ENCODE measurements at regions not wholly inside any gene's neighbourhood (a gene's known extent, or its start where the extent isn't known, plus 50 kb on each side); places are given as distances from the start of the nearest gene placed in this dataset.
"Not testable (repeated sequence)": the region's sequence is repeated elsewhere in the genome, so short reads cannot be mapped to it uniquely, and the experiment has no call there.

GRCh38 chr20:22949331-22950109 lies 85.6 kb upstream of the SSTR4 start:
- no peak for DNase-seq

GRCh38 chr20:22951966-22952365 lies 83.1 kb upstream of the SSTR4 start:
- DNase-seq = no peak

- no peak for DNase-seq
Measured at GRCh38 chr20:22954661-22955060, 80.5 kb upstream of the SSTR4 start.

DNA sequence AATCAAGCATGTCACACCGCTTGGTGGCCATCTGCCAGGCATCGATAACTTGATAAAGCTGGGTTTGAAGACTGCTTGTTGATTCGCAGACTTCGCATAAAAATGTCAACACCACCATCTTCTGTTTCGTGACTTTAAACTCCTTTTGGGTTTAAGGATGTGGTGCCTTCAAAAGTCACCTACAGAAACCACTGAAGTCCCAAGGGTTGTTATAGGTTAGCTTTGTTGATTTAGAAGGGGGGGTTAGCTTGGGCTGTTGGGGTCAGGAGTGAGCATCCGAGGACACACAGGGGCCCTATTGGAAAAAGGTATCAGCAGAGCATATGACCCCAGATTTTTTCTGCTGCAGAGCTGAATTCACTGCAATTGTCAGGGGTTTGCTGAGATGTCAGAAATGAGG lies 76.7 kb upstream of the SSTR4 start:
- no peak for DNase-seq

DNA sequence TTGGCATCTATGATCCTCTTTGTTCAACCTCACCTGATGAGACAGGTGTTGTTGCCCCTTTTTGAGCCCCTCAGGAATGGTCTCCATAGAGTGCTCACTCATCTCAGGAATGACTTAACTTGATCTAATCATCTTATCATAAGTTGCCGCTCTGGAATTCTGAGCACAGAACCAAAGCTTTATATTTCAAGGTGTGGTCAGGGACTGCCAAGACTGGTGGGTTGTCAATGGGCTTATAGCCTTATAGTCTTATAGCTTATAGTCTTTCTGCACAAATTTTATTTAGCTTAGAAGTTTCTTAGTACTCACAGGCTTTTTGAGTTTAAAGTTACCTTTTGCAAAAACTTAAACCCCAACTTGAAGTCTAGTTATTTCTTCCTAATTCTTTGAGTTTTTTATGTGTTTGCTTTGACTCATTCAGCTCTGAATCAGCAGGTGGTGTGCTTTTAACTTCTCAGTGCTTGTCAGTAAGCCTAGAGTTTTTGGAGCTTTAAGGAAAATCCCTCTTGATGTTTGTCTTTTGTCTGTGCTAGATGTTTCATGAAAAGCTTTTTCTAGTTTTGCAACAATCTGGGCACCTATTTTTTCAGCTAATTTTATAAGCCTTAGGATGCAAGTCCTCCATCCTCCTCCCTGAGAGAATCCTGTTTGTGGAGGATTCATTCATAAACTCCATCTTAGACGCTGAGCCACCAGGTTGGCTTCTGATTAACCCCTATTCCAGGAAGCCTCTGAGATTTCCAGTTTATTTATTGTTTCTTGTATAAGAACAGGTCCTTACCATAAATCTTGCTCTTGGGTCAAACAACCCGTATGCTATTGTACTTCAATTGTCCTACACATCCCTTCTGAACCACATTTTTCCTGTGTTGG lies 72.3 kb upstream of the SSTR4 start:
- no peak for DNase-seq

GRCh38 chr20:22963581-22963980 lies 71.5 kb upstream of the SSTR4 start:
- no peak for DNase-seq

GRCh38 chr20:22966787-22967464 lies 68.2 kb upstream of the SSTR4 start:
- no peak for DNase-seq

DNA sequence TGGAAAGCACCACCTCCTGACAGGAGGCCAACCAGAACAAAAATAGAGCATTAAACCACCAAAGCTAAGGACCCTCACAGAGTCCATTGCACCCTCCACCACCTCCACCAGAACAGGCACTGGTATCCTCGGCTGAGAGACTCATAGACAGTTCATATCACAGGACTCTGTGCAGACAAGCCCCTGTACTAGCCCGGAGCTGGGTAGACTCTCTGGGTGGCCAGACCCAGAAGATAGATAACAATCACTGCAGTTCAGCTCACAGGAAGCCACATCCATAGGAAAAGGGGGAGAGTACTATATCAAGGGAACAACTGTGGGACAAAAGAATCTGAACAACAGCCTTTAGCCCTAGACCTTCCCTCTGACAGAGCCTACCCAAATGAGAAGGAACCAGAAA lies 67.4 kb upstream of the SSTR4 start:
- not testable (repeated sequence) for DNase-seq

GRCh38 chr20:22969031-22969430 lies 66.1 kb upstream of the SSTR4 start:
- not testable (repeated sequence) for DNase-seq

DNA sequence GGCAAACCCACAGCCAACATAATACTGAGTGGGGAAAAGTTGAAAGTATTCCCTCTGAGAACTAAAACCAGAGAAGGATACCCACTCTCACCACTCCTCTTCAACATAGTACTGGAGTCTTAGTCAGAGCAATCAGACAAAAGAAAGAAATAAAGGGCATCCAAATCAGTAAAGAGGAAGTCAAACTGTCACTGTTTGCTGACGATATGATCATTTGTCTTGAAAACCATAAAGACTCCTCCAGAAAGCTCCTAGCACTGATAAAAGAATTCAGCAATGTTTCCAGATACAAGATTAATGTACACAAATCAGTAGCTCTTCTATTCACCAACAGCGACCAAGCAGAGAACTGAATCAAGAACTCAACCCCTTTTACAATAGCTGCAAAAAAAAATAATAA lies 64.0 kb upstream of the SSTR4 start:
- not testable (repeated sequence) for DNase-seq

DNA sequence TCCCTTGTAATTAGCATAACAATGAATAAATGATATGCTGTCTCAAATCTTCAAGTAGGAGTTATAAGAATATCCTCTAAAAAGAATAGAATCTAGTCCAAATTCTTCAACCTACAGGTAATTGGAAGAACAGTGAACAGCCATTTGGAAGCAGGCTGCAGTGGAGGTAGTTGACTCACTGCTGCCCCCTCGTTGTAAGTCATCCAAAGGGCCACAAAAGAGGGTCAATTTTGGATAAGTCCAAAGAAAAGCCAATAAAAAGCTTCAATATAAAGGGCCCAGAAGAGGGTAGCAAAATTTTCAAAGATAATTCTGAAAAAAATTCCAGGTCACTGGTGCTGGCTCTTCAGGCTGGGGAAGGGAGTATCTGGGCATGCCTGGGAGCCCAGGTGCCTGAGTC lies 60.8 kb upstream of the SSTR4 start:
- DNase-seq = no peak

- DNase-seq = no peak
Measured at GRCh38 chr20:22977047-22977785, 57.9 kb upstream of the SSTR4 start.

DNA sequence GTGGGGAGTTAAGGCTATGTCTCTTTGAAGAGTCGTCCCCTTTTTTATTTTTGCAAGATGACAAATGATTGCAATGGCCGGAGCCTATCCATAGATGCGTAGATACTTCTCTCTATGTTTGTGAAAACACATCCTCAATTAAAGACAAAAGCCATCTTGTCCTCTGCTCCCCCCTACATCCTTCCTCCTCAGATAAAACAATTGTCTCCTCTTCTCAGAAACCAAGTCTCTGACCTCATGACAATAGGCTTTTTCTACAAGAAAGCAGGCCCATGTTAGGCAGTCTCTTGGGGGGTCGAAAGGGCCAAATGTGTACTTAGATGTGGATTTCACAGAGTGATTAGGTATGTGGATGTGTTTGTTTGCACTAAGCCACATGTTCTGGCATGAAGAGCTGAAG lies 51.1 kb upstream of the SSTR4 start:
- no peak for DNase-seq

DNA sequence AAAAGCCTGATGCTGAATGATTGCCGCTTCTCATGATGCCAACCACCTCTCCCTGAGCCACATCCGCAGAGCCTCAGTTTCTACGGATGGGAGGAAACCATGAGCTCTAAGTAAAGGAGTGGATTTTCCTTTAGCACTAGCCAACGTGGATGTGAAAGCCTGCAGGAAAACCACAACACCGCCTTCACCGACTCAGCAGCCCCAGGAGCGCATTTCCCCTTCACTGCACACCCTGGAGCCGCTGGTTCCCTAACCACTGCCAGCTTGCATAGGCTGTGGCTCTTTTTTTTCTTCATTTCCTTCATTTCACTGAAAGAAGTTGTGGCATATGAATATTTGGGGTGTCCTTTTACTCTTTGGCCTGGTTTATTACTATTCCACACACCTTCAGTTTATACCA lies 50.5 kb upstream of the SSTR4 start:
- peak in 5 of 56 donors; percentile 2 to 25 (median 5) for DNase-seq

GRCh38 chr20:22985239-22985778 lies 49.8 kb upstream of the SSTR4 start:
- no peak for DNase-seq
